ENCODE measurements at regions not wholly inside any gene's neighbourhood (a gene's known extent, or its start where the extent isn't known, plus 50 kb on each side); places are given as distances from the start of the nearest gene placed in this dataset.
A peak's percentile ranks its signal among the peaks of the same experiment; 100 is the strongest.
"Not testable (repeated sequence)": the region's sequence is repeated elsewhere in the genome, so short reads cannot be mapped to it uniquely, and the experiment has no call there.

GRCh38 chr2:126952216-126952615 is 53.5 kb downstream of the TEX51 start:
- DNase-seq: no peak

DNA sequence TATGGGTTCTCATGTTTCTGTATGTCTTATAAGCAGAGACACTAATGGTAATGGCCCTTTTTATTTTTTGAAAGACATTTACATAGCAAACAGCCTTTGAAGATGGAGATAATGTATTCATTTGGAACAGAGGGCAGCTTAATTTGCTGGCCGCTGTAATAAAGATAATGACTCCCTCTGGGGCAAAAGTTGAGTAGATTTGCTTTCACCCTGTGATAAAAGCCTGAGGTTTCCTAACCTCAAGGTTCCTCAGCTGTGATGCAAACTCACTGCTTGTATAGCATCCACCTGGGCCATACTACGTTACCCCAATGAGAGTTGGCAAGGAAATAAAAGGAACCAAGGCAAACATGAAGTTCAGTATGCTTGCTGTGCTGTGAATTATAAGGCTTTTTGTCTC is 54.8 kb downstream of the TEX51 start:
- no peak for DNase-seq

DNA sequence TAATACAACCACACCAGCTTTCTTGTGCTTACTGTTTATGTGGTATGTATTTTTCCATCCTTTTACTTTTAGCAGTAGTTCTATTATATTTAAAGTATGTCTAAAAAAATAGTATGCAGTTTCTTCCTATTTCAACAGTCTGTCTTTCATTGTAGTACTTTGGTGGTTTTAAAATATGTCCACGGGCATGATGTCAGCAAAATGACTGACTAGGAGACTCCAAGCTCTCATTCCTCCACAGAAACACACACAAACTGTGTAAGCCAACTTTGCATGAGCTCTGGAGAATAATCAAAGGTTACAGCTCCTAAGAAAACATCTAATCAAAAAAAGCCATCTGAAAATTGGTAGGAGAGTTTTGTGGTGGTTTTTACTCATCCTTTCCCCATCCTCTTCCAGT is 56.1 kb downstream of the TEX51 start:
- no peak for DNase-seq

DNA sequence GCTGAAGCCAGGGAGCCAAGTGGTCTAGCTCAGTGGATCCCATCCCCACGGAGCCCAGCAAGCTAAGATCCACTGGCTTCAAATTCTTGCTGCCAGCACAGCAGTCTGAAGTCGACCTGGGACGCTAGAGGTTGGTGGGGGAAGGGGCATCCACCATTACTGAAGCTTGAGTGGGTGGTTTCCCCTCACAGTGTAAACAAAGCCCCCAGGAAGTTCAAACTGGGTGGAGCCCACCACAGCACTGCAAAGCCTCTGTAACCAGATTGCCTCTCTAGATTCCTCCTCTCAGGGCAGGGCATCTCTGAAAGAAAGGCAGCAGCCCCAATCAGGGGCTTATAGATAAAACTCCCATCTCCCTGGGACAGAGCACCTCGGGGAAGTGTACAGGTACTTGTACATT is 58.1 kb downstream of the TEX51 start:
- not testable (repeated sequence) for DNase-seq

GRCh38 chr2:126963390-126963789 is 64.7 kb downstream of the TEX51 start:
- DNase-seq: no peak

DNA sequence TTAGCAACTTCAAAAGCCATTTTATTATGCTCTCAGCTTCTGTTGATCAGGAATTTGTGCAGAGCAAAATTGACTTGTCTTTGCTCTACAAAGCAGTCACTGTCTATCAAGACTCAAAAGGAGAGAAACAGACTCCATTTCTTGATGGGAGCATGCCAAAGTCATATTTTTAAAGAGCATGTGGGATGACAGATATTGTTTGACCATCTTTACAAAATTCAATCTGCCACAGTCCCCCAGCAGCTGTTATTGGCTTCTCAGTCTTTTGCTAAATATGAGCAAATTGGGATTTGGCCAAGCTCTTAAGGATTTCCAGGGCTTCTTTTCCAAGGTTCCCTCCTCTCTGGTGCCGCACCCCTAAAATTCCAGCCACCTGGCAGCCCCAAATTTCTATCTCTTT is 67.9 kb downstream of the TEX51 start:
- DNase-seq: no peak

DNA sequence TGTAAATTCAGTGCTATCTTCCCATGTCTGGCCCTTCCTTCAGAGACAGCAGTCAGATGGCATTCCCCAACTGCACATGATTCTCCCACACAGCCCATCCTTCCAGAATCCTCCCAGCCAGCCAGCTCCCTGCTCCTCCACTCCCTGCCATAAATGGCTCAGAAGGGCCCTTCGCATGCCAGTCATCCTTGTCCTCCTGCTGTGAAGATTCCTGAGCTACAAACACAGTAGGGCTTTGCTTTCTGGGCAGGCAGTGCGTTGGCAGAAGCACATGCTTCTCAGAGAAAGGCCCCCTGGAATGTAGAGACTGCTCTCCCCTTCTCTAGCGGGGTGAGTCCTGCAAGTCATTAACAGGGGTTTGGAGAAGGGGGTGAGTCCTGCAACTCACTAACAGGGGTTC is 71.9 kb downstream of the TEX51 start:
- no peak for DNase-seq

DNA sequence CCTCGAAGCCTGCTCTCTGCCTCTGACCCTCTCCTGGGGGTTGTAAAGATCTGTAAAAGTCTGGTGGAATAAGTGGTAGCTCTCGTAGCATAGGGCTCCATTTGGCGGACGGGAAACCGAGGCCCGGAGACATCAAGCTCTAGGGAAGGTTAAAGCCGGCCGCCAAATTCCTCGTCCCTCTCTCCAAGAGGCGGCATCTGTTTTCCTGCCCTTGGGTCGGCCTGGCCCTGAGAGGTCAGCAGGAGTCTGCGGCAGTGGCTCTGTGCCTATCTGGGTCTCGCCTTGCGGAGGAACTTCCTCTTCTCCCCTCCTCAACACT is 72.4 kb downstream of the TEX51 start:
- DNase-seq: no peak

- DNase-seq: peak; percentile 76
Measured at GRCh38 chr2:126971481-126972278, 73.0 kb downstream of the TEX51 start.

DNA sequence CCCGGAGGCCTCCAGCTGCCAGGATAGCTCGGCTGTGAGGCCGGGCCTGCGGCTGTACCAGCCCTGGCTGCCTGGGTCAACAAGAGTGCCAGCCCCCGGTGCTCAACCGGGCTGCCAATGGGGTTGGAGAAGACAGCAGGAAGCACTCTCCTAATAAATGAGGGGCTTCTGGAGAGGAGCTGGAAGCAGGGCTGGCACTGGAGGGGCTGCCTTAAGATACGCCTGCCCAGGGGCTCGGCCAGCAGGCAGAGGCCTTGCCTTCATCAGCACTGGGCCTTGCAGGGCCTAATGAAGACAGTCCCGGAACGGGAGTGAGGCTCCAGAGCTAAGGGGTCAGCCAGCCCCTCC is 73.6 kb downstream of the TEX51 start:
- no peak for DNase-seq

DNA sequence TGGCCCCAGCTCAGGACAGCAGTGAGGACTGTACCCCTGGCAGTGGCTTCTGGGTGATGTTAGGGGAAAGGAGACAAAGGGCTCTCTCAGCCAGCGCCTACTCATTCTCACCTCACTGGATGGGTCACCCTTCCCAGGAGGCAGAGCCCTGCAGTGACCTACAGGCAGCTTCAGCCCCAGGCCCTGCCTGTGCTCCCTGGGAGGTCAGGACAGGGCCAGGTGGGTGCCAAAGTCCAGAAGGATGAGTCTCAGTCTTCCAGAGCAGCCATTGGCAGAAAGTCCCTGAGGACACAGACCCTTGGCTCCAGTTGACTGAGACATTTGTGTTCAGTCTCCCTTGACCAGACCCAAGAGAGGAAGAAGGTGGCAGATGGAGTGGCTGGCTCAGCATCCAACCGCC is 75.1 kb downstream of the TEX51 start:
- no peak for DNase-seq

GRCh38 chr2:126975671-126976655 is 77.3 kb downstream of the TEX51 start:
- DNase-seq: no peak

DNA sequence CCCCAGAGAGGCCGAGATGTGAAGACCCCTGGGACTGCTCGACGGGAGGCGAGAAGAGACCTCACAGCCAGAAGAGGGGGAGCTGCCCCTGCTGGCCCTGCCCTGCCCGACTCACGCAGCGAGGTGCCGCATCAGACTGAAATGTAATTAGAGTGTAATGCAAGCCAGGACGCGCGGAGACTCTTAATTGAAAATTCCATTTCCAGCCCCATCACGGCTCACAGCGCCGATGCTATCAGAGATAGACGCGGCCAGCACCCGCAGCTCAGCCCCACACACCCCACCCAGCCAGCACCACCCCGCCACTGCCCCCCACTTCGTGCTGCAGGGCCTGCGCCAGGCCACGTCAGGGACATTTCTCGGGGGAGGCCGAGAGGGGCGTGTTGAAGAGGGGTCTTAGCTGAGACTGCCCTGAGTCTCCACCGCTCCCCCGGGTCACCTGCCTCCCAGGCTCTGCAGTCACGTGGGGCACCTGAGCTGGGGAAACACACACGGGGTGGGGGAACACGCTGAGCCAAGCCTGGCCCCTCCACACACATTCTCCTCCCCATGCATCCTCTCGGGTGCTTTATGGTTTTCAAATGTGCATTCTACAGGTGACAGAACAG is 78.1 kb downstream of the TEX51 start:
- DNase-seq: no peak

DNA sequence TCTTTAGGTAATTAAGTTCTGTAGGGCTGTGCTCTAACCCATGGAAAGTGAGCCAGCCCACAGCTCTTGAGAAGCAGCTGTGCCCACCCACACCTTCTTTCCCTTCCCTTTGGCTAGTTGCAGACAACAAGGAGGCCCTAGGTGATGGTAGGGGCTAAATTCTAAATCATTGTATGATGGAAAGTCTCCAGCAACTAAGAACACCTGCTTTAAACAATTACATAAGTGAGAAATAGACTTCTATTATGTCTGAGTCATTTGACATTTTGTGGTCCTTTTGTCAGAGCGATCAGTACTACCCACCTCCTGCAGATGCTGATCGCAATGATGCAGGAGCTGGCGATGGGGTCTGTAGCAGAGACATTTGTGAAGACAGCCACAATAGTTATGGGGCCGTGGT is 79.6 kb downstream of the TEX51 start:
- DNase-seq: no peak

- no peak for DNase-seq
Measured at GRCh38 chr2:126979039-126980003, 80.6 kb downstream of the TEX51 start.

DNA sequence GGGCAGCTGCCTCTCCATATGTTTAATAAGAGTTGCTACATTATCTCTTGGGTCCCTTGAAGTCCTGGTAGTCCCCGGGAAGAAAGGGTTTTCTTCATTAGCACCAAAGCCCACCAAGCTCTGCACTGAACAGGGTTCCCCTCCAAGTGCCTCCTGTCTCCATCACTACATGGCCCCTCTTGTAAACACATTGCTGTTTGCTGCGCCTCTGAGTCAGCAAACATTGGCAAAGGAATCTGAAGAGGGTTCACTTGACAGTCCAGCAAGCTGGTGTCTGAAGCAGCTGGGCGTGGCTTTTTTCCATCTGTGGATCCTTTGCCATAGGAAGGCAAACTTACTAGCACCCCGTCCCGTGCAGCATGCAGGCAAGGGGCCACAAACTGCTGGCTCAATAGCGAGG is 82.8 kb downstream of the TEX51 start:
- DNase-seq: no peak

DNA sequence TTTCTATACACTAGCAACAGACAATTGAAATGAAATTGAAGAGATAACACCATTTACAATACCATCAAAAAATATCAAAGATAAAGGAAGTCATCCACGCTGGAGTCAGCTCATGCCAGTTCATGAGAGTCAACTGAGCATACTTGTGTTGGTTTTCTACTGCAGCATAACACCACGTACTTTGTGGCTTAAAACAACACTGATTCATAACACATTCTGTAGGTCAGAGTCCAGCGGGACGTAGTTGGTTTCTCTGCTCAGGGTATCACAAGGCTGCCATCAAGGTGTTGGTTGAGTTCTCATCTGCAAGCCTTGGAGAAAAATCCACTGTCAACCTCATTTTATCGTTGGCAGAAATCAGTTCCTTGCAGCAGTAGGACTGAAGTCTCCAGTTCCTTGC is 84.2 kb downstream of the TEX51 start:
- DNase-seq: no peak

DNA sequence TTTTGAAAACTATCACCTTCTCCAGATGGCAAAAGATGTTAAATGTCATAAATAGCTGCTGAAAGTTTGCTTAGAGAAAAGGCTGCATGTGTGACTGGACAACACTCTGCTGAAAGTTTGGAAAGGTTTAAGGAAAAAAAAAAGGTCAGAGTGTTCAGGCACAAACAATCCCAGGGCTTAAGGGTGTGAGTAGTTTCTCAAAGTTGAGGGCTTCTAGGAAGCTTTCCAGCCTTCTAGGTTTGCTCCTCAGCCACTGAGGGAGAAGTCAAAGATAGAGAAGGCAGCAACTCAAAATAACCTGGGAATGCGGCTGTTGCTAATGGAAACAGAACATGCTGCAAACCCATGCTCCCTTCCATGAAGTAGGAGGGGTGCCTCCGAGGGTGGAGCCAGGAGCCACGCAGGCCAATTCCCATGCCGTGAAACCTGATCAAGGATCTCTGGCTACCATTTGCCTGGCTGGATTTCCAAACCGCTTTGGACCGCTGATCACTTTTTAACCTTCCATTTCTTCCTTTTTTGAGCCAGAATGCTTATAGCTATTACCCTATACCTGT is 88.0 kb downstream of the TEX51 start:
- no peak for DNase-seq

DNA sequence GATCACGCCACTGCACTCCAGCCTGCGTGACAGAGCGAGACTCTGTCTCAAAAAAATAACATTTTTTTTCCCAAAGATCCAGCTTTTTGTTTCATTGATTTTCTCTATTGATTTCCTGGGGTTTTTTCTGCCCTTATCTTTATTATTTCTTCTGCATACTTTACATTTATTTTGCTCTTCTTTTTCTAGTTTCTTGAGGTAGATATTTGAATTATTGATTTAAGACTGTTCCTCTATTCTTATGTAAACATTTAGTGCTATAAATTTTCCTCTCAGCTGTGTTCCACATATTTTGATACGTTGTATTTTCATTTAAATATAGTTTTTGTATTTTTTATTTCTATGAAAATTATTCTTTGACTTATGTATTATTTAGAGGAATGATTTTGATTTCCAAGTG is 89.8 kb downstream of the TEX51 start:
- no peak for DNase-seq

DNA sequence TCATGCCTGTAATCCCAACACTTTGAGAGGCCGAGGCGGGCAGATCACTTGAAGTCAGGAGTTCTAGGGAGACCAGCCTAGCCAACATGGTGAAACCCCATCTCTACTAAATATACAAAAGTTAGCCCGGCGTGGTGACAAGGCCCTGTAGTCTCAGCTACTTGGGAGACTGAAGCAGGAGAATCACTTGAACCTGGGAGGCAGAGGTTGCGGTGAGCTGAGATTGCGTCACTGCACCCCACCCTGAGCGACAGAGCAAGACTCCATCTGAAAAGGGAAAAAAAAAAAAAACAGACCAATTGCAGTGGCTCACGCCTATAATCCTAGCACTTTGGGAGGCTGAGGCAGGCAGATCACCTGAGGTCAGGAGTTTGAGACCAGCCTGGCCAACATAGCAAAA is 90.4 kb downstream of the TEX51 start:
- not testable (repeated sequence) for DNase-seq

DNA sequence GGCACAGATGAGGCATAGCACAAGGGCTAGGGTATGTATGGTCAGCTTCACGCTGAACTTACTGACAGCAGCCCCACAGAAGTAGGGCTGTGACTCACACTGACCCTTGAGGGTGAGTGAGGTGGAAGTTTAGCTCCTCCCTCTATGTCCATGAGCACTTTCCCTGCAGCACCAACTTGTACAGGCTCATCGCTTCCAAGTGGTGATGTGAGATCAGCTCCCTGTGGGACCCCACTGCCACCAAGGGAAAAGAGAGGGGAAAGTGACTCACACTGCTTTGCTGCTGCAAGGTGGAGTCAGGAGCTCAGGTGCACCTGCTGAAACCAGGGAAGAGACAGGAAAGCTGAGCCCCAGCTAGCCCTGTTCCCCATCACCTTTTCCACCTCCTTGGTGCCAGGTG is 91.5 kb downstream of the TEX51 start:
- DNase-seq: no peak
